GM23338 (cell line): ENCODE measurements at regions not wholly inside any gene's neighbourhood (a gene's known extent, or its start where the extent isn't known, plus 50 kb on each side); places are given as distances from the start of the nearest gene placed in this dataset.

Experiments
- ATAC-seq: fragments of 200-7000 bp; cut with Tn5 transposase; 3 replicates; pipeline ENCODE4 v1.9.1; 2020
- DNase-seq: peaks from one replicate; pipeline ENCODE4 v3.0.0-alpha.2; 2015; ENCODE audit warnings: low spot score
- H2AFZ ChIP-seq: fragments of 200-600 bp; sonication (generic); 2 replicates; pipeline ENCODE4 v1.8.0; 2016; ENCODE audit warnings: antibody characterized with exemption, mild to moderate bottlenecking, moderate library complexity
- H3F3A ChIP-seq: fragments of 200-600 bp; sonication (generic); replicated peaks from 2 replicates; pipeline ENCODE4 v1.8.0; 2017; ENCODE audit warnings: antibody characterized with exemption, mixed run types, low read depth
- H3K27ac ChIP-seq: fragments of 200-600 bp; sonication (generic); 2 replicates; pipeline ENCODE4 v1.6.1; 2016; ENCODE audit warnings: low read depth
- H3K27me3 ChIP-seq: fragments of 200-600 bp; sonication (generic); 2 replicates; pipeline ENCODE4 v1.8.0; 2016; ENCODE audit warnings: mild to moderate bottlenecking, mixed run types, moderate library complexity; ENCODE audit not compliant: insufficient read depth
- H3K36me3 ChIP-seq: fragments of 200-600 bp; sonication (generic); 2 replicates; pipeline ENCODE4 v1.8.0; 2016; ENCODE audit warnings: mild to moderate bottlenecking; ENCODE audit not compliant: insufficient read depth
- H3K4me1 ChIP-seq: fragments of 200-600 bp; sonication (generic); 2 replicates; pipeline ENCODE4 v1.8.0; 2016; ENCODE audit warnings: mild to moderate bottlenecking, moderate library complexity; ENCODE audit not compliant: insufficient read depth
- H3K4me2 ChIP-seq: fragments of 200-600 bp; sonication (generic); 2 replicates; pipeline ENCODE4 v1.7.1; 2017; ENCODE audit warnings: mixed run types
- H3K4me3 ChIP-seq: fragments of 200-600 bp; sonication (generic); 2 replicates; pipeline ENCODE4 v1.6.1; 2016; ENCODE audit warnings: mixed run types
- H3K79me2 ChIP-seq: fragments of 200-600 bp; sonication (generic); replicated peaks from 2 replicates; pipeline ENCODE4 v1.8.0; 2017; ENCODE audit warnings: mild to moderate bottlenecking; ENCODE audit not compliant: insufficient read depth
- H3K9me2 ChIP-seq: fragments of 200-600 bp; sonication (generic); 2 replicates; pipeline ENCODE4 v1.8.0; 2017; ENCODE audit not compliant: insufficient read depth
- H4K20me1 ChIP-seq: fragments of 200-600 bp; sonication (generic); replicated peaks from 2 replicates; pipeline ENCODE4 v1.8.0; 2017; ENCODE audit warnings: mild to moderate bottlenecking; ENCODE audit not compliant: insufficient read depth
- H3K27ac Mint-ChIP-seq: 2 replicates; pipeline ENCODE4 v1.8.0; 2020; ENCODE audit warnings: inconsistent platforms, mild to moderate bottlenecking, moderate library complexity, mixed read lengths
- H3K27me3 Mint-ChIP-seq: 3 replicates; pipeline ENCODE4 v1.8.0; 2022; ENCODE audit warnings: low read depth, mild to moderate bottlenecking, moderate library complexity, mixed read lengths, inconsistent platforms; ENCODE audit not compliant: insufficient read depth, poor library complexity
- H3K36me3 Mint-ChIP-seq: 3 replicates; pipeline ENCODE4 v1.8.0; 2021; ENCODE audit warnings: low read depth, mild to moderate bottlenecking, inconsistent platforms, moderate library complexity, mixed read lengths
- H3K4me1 Mint-ChIP-seq: 3 replicates; pipeline ENCODE4 v1.8.0; 2020; ENCODE audit warnings: mild to moderate bottlenecking, inconsistent platforms, mixed read lengths
- H3K4me3 Mint-ChIP-seq: 3 replicates; pipeline ENCODE4 v1.8.0; 2021; ENCODE audit warnings: moderate library complexity, mild to moderate bottlenecking, inconsistent platforms, mixed read lengths
- H3K9me3 Mint-ChIP-seq: 3 replicates; pipeline ENCODE4 v1.8.0; 2020; ENCODE audit warnings: moderate library complexity, mild to moderate bottlenecking, inconsistent platforms, mixed read lengths
- CREB1 ChIP-seq: fragments of 250-450 bp; sonication (Bioruptor Pico); IDR thresholded peaks from 2 replicates; pipeline ENCODE4 v1.5.0; 2020; ENCODE audit warnings: low read depth, mild to moderate bottlenecking, moderate library complexity
- EZH2 ChIP-seq: fragments of 200-600 bp; sonication (generic); IDR thresholded peaks from one replicate; pipeline ENCODE4 v1.8.0; 2017; ENCODE audit warnings: antibody characterized with exemption, mild to moderate bottlenecking, low read depth; ENCODE audit not compliant: unreplicated experiment
- JUNB ChIP-seq: IDR thresholded peaks from one replicate; pipeline ENCODE4 v1.6.1; 2016; ENCODE audit warnings: antibody characterized with exemption; ENCODE audit not compliant: unreplicated experiment
- NANOG ChIP-seq: IDR thresholded peaks from 2 replicates; pipeline ENCODE4 v1.6.1; 2016; ENCODE audit warnings: antibody characterized with exemption, borderline replicate concordance
- POLR2AphosphoS5 ChIP-seq: IDR thresholded peaks from 2 replicates; pipeline ENCODE4 v1.6.1; 2016; ENCODE audit warnings: antibody characterized with exemption, low read depth
- STAT1 ChIP-seq: IDR thresholded peaks from one replicate; pipeline ENCODE4 v1.6.1; 2016; ENCODE audit warnings: antibody characterized with exemption; ENCODE audit not compliant: unreplicated experiment
- ZNF114 ChIP-seq: fragments of 250-450 bp; sonication (Bioruptor Pico); IDR thresholded peaks from 2 replicates; pipeline ENCODE4 v1.5.0; 2020; ENCODE audit warnings: mild to moderate bottlenecking, moderate library complexity
- ZNF331 ChIP-seq: fragments of 250-450 bp; sonication (Bioruptor Pico); IDR thresholded peaks from 2 replicates; pipeline ENCODE4 v1.5.0; 2020; ENCODE audit warnings: low read depth, mild to moderate bottlenecking, moderate library complexity
- TF ChIP-seq, protein P1 (sequence below): IDR thresholded peaks from 2 replicates; pipeline ENCODE4 v1.6.1; 2016; ENCODE audit warnings: antibody characterized with exemption
- TF ChIP-seq, protein P2 (sequence below), 2 experiments: fragments of 200-600 bp in 1 of 2; sonication (generic) in 1 of 2; conservative IDR thresholded peaks; 2 replicates each; pipeline versions ENCODE4 v1.5.1 to v1.6.1; 2016 to 2017; ENCODE audit warnings: antibody characterized with exemption in 2 of 2, low read depth in 2 of 2, mild to moderate bottlenecking in 2 of 2, moderate library complexity in 1 of 2
- TF ChIP-seq, protein P3 (sequence below): fragments of 250-450 bp; sonication (Bioruptor Pico); IDR thresholded peaks from 2 replicates; pipeline ENCODE4 v1.5.0; 2020; ENCODE audit warnings: mild to moderate bottlenecking, moderate library complexity

DNA sequence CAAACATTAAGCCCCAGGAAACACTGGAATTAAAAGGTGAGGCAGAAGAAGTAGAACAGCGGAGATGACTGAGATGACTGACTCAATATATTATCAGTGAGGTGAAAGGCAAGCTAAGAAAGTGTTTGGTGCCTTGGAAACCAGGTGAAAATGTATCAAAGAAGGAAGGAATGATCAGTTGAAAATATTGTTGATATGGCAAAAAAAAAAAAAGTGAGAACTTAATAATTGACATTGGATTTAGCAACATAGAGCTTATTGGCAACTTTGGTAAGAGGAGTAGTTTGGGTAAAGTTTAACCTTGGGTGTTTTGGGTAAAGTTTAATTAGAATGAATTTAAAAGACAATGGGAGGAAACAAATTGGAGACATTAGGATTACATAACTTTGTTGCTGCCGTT is 127.7 kb upstream of the MYOCD start:
- H3K27ac Mint-ChIP-seq: no peak overlapping the region
- Histone ChIP-seq H3K27ac (no peak overlapping the region), H3K9me2 (0 out of 2 replicates have a peak, but pooled peaks cover 8% of the 10 kb centered on the region), H3K27me3 (no peaks in the 10 kb centered on the region), H3K4me2 (no peak overlapping the region), H3K79me2 (no peaks in the 10 kb centered on the region), H3K4me3 (no peak overlapping the region), H3F3A (no peaks in the 10 kb centered on the region), H4K20me1 (no peaks in the 10 kb centered on the region), H3K4me1 (no peaks in the 10 kb centered on the region), H3K36me3 (no peaks in the 10 kb centered on the region), H2AFZ (no peak overlapping the region)
- ATAC-seq (no peak), DNase-seq (no peak)
- no peak for TF ChIP-seq ZNF331
- no peak for TF ChIP-seq STAT1
- no peak for TF ChIP-seq JUNB
- TF ChIP-seq NANOG: no peak
- TF ChIP-seq, protein P1, sequence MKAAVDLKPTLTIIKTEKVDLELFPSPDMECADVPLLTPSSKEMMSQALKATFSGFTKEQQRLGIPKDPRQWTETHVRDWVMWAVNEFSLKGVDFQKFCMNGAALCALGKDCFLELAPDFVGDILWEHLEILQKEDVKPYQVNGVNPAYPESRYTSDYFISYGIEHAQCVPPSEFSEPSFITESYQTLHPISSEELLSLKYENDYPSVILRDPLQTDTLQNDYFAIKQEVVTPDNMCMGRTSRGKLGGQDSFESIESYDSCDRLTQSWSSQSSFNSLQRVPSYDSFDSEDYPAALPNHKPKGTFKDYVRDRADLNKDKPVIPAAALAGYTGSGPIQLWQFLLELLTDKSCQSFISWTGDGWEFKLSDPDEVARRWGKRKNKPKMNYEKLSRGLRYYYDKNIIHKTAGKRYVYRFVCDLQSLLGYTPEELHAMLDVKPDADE: no peak
- no peak for TF ChIP-seq ZNF114 (CRISPR knock-in tag)
- TF ChIP-seq EZH2: no peak
- TF ChIP-seq, protein P2, sequence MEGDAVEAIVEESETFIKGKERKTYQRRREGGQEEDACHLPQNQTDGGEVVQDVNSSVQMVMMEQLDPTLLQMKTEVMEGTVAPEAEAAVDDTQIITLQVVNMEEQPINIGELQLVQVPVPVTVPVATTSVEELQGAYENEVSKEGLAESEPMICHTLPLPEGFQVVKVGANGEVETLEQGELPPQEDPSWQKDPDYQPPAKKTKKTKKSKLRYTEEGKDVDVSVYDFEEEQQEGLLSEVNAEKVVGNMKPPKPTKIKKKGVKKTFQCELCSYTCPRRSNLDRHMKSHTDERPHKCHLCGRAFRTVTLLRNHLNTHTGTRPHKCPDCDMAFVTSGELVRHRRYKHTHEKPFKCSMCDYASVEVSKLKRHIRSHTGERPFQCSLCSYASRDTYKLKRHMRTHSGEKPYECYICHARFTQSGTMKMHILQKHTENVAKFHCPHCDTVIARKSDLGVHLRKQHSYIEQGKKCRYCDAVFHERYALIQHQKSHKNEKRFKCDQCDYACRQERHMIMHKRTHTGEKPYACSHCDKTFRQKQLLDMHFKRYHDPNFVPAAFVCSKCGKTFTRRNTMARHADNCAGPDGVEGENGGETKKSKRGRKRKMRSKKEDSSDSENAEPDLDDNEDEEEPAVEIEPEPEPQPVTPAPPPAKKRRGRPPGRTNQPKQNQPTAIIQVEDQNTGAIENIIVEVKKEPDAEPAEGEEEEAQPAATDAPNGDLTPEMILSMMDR (conservative IDR thresholded peaks at IDR 0.05; ENCODE audit: low read depth in 2 of 2): no peak
- no peak for TF ChIP-seq CREB1 (CRISPR knock-in tag)
- no peak for TF ChIP-seq POLR2AphosphoS5
- TF ChIP-seq, protein P3, sequence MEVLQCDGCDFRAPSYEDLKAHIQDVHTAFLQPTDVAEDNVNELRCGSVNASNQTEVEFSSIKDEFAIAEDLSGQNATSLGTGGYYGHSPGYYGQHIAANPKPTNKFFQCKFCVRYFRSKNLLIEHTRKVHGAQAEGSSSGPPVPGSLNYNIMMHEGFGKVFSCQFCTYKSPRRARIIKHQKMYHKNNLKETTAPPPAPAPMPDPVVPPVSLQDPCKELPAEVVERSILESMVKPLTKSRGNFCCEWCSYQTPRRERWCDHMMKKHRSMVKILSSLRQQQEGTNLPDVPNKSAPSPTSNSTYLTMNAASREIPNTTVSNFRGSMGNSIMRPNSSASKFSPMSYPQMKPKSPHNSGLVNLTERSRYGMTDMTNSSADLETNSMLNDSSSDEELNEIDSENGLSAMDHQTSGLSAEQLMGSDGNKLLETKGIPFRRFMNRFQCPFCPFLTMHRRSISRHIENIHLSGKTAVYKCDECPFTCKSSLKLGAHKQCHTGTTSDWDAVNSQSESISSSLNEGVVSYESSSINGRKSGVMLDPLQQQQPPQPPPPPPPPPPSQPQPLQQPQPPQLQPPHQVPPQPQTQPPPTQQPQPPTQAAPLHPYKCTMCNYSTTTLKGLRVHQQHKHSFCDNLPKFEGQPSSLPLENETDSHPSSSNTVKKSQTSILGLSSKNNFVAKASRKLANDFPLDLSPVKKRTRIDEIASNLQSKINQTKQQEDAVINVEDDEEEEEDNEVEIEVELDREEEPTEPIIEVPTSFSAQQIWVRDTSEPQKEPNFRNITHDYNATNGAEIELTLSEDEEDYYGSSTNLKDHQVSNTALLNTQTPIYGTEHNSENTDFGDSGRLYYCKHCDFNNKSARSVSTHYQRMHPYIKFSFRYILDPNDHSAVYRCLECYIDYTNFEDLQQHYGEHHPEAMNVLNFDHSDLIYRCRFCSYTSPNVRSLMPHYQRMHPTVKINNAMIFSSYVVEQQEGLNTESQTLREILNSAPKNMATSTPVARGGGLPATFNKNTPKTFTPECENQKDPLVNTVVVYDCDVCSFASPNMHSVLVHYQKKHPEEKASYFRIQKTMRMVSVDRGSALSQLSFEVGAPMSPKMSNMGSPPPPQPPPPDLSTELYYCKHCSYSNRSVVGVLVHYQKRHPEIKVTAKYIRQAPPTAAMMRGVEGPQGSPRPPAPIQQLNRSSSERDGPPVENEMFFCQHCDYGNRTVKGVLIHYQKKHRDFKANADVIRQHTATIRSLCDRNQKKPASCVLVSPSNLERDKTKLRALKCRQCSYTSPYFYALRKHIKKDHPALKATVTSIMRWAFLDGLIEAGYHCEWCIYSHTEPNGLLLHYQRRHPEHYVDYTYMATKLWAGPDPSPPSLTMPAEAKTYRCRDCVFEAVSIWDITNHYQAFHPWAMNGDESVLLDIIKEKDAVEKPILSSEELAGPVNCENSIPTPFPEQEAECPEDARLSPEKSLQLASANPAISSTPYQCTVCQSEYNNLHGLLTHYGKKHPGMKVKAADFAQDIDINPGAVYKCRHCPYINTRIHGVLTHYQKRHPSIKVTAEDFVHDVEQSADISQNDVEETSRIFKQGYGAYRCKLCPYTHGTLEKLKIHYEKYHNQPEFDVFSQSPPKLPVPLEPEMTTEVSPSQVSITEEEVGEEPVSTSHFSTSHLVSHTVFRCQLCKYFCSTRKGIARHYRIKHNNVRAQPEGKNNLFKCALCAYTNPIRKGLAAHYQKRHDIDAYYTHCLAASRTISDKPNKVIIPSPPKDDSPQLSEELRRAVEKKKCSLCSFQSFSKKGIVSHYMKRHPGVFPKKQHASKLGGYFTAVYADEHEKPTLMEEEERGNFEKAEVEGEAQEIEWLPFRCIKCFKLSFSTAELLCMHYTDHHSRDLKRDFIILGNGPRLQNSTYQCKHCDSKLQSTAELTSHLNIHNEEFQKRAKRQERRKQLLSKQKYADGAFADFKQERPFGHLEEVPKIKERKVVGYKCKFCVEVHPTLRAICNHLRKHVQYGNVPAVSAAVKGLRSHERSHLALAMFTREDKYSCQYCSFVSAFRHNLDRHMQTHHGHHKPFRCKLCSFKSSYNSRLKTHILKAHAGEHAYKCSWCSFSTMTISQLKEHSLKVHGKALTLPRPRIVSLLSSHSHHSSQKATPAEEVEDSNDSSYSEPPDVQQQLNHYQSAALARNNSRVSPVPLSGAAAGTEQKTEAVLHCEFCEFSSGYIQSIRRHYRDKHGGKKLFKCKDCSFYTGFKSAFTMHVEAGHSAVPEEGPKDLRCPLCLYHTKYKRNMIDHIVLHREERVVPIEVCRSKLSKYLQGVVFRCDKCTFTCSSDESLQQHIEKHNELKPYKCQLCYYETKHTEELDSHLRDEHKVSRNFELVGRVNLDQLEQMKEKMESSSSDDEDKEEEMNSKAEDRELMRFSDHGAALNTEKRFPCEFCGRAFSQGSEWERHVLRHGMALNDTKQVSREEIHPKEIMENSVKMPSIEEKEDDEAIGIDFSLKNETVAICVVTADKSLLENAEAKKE: no peak
- H3K36me3 Mint-ChIP-seq: no peaks in the 10 kb centered on the region
- H3K4me3 Mint-ChIP-seq: no peak overlapping the region
- peaks cover 4% of the 10 kb centered on the region for H3K27me3 Mint-ChIP-seq
- no peaks in the 10 kb centered on the region; the same call in 2 of the 3 replicates for H3K9me3 Mint-ChIP-seq
- H3K4me1 Mint-ChIP-seq: peaks cover 14% of the 10 kb centered on the region
